Pancreas (tissue), 10 donors: ENCODE measurements at regions not wholly inside any gene's neighbourhood (a gene's known extent, or its start where the extent isn't known, plus 50 kb on each side); places are given as distances from the start of the nearest gene placed in this dataset.
A peak's percentile ranks its signal among the peaks of the same experiment; 100 is the strongest.

Experiments used
- ATAC-seq, 4 donors: fragments of 200-7000 bp; cut with Tn5 transposase; one replicate each; pipeline versions ENCODE4 v1.8.0 to v1.9.1; 2020; ENCODE audit warnings: mild to moderate bottlenecking in 4 of 4, moderate library complexity in 4 of 4
- DNase-seq, 6 donors: peaks; one replicate each; pipeline ENCODE4 v3.0.0-alpha.2; 2020
- FAIRE-seq: peaks from 2 replicates; lab custom pipeline; 2012; peaks lifted over from hg19 to GRCh38; lab: Jason Lieb, UNC
- H3K27ac ChIP-seq, 4 donors: fragments of 200-600 bp; sonication (generic); 1 replicate in 3 of 4; 2 replicates in 1 of 4; pipeline versions ENCODE4 v1.5.0 to v1.8.0; 2020
- H3K27me3 ChIP-seq, 4 donors: fragments of 200-600 bp; one replicate each; pipeline ENCODE4 v1.8.0; 2021
- H3K36me3 ChIP-seq, 3 donors: fragments of 200-600 bp; sonication (generic) in 1 of 3; one replicate each; pipeline versions ENCODE4 v1.5.0 to v1.8.0; 2020 to 2021
- H3K4me1 ChIP-seq, 3 donors: fragments of 200-600 bp; one replicate each; pipeline ENCODE4 v1.8.0; 2021
- H3K4me3 ChIP-seq, 4 donors: fragments of 200-600 bp; sonication (generic) in 2 of 4; one replicate each; pipeline versions ENCODE4 v1.5.0 to v1.8.0; 2020 to 2021
- H3K9me3 ChIP-seq, 4 donors: fragments of 200-600 bp; one replicate each; pipeline ENCODE4 v1.8.0; 2021
- CTCF ChIP-seq, 4 donors: fragments of 200-600 bp; sonication (generic) in 3 of 4; IDR thresholded peaks; one replicate each; pipeline versions ENCODE4 v1.5.0 to v1.8.0; 2021; ENCODE audit warnings: antibody characterized with exemption in 4 of 4
- WGBS, 2 donors: extraction: QIAGEN DNeasy Blood & Tissue Kit; methylation state at CpG; one replicate each; pipeline ENCODE4 v1.1.7; 2013; 5-methylcytosine and 5-hydroxymethylcytosine counted together
- intact Hi-C, 3 donors: fragments of 100-400 bp; cut with DNase I; formaldehyde crosslinking; loops; one replicate each; pipeline versions ENCODE4 v1.11.1 to v1.14.2; 2022
- donor health status: healthy with polysubstance abuse.
- donor health status: DM: no; HTN: no; CAD: no; lungs with moderate emphysema.
- donor health status: DM: no; HTN: no; CAD: no.
- donor health status: control.
- donor health status: control.
- donor health status: Bipolar disorder and iron deficiency.
- donor health status: DM: yes; HTN: yes; CAD: no.
- donor health status: DM: no; HTN: no; CAD: no.
- donor health status: DM: no; HTN: no; CAD: no.
- donor health status: DM: yes; HTN: yes; CAD: no.

DNA sequence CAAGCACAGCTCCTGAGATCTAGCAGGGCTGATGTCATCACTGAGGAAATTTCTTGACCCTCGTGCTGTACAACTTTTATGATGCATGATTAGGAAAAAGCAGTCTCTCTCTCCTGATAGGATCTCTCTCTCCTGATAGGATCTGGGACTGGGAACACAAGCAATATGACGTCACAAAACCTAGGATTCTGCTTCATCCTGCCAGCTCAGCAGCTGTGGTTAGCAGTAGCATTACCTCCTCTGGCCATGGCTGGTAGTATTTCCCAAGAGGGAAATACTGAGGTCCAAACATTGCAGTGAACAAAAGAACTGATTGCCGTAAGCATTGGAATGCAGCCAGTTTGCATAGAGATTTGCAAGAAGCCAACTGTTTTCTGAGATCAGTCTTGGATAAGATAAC is 521.2 kb upstream of the POU3F3 start:
- Histone ChIP-seq H3K9me3 (no peaks in the 10 kb centered on the region), H3K27ac (no peak overlapping the region), H3K27me3 (no peaks in the 10 kb centered on the region), H3K4me1 (no peaks in the 10 kb centered on the region), H3K4me3 (no peak overlapping the region), H3K36me3 (no peaks in the 10 kb centered on the region)
- no peak for TF ChIP-seq CTCF (IDR thresholded peaks at IDR 0.05)
- intact Hi-C loops, result no loop called here
- peak in 1 of 4 donors; percentile 40 for ATAC-seq
- DNase-seq, result no peak
- 15 to 26% methylated on average over 3 of the region's 3 CpGs for WGBS, 2 donors
- FAIRE-seq, result no peak

GRCh38 chr2:104337869-104338268 is 516.0 kb upstream of the POU3F3 start:
- no peak for TF ChIP-seq CTCF (IDR thresholded peaks at IDR 0.05)
- ATAC-seq (peak in 2 of 4 donors; percentile 34 to 59), FAIRE-seq (no peak), DNase-seq (no peak)
- Histone ChIP-seq H3K27ac (no peak overlapping the region), H3K4me3 (no peak overlapping the region), H3K27me3 (no peaks in the 10 kb centered on the region), H3K9me3 (no peaks in the 10 kb centered on the region), H3K36me3 (no peaks in the 10 kb centered on the region), H3K4me1 (no peaks in the 10 kb centered on the region)
- intact Hi-C loops, result no loop called here
- WGBS, 2 donors, result 10 to 13% methylated on average over 2 of the region's 2 CpGs

DNA sequence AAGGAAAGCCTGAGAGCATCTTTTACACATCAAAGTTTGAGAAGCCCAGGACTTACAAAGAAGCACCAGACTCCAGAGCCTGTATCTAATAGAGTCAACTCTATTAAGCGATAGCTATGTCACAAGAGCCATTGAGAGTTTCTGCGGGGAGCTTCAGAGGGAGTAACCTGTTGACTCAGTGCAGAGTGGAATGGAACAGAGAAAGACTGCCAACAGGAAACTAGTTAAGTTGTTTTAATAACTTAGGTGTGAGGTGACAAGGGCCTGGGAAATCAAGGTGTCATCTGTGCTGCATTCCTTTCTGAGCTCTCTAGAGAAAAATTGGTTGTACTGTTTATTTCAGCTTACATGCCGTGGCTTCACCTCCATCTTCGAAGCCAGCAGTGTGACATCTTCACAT is 513.8 kb upstream of the POU3F3 start:
- TF ChIP-seq CTCF (IDR thresholded peaks at IDR 0.05), result no peak
- H3K9me3 ChIP-seq, result no peaks in the 10 kb centered on the region
- FAIRE-seq (no peak), ATAC-seq (peak; percentile 67 to 84 (median 82)), DNase-seq (peak in 2 of 6 donors; percentile 7 to 16)
- no peak overlapping the region for H3K4me3 ChIP-seq
- intact Hi-C loops, result no loop called here
- H3K27ac ChIP-seq, result peak overlapping the region in 2 of 4 donors; percentile 11 to 44
- 49 to 56% methylated on average over 4 of the region's 4 CpGs for WGBS, 2 donors
- H3K36me3 ChIP-seq, result no peaks in the 10 kb centered on the region
- no peaks in the 10 kb centered on the region for H3K27me3 ChIP-seq
- no peaks in the 10 kb centered on the region for H3K4me1 ChIP-seq

- no peak overlapping the region for H3K4me3 ChIP-seq
Measured at GRCh38 chr2:104340879-104341828, 512.8 kb upstream of the POU3F3 start.

More at GRCh38 chr2:104340879-104341828, 512.8 kb upstream of the POU3F3 start:
- DNase-seq, result no peak
- Histone ChIP-seq H3K27ac (peak overlapping the region in 1 of 4 donors; percentile 11), H3K4me1 (no peaks in the 10 kb centered on the region), H3K36me3 (no peaks in the 10 kb centered on the region), H3K27me3 (peaks cover 0 to 4% (median 2%) of the 10 kb centered on the region in 4 donors), H3K9me3 (no peaks in the 10 kb centered on the region)
- no peak for TF ChIP-seq CTCF (IDR thresholded peaks at IDR 0.05)
- intact Hi-C loops, result no loop called here
- ATAC-seq, result no peak
- WGBS, 2 donors, result 33 to 45% methylated on average over 2 of the region's 2 CpGs
- FAIRE-seq, result no peak
